ENCODE measurements at regions not wholly inside any gene's neighbourhood (a gene's known extent, or its start where the extent isn't known, plus 50 kb on each side); places are given as distances from the start of the nearest gene placed in this dataset.
A peak's percentile ranks its signal among the peaks of the same experiment; 100 is the strongest.

DNA sequence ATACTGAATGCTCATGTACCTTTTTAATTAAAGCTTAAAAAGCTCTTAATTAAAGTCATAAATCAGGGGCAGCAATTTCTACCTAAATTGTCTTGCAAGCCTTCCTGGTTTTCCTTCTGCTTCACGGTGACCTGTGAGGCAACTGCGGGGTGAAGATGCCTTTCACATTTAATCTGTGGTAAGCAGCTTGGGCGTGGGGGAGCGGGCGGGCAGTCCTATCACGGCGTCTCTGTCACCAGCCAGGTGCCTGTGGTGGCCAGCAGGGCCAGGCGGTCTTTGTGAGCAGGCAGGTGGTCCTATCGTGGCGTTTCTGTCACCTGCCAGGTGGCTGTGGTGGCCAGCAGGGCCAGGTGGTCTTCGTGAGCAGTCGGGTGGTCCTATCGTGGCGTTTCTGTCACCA, 269.2 kb upstream of the PPP2R2D start:
- no peak for DNase-seq (ENCODE audit: low spot score)

DNA sequence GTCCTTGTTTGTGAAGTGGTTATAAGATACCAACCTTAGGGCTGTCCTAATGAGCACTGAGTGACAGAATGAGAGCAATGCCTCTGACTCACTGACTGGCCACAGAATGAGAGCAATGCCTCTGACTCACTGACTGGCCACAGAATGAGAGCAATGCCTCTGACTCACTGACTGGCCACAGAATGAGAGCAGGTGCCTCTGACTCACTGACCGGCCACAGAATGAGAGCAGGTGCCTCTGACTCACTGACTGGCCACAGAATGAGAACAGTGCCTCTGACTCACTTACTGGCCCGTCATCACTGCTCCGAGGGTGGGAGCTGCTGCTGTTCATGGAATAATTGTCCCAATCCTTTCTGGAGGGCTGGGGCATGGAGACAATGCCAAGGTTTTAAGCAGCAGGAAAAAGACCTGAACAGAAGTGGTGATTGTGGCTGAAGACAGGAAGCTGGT, 265.2 kb upstream of the PPP2R2D start:
- DNase-seq (ENCODE audit: low spot score), result peak; percentile 26

DNA sequence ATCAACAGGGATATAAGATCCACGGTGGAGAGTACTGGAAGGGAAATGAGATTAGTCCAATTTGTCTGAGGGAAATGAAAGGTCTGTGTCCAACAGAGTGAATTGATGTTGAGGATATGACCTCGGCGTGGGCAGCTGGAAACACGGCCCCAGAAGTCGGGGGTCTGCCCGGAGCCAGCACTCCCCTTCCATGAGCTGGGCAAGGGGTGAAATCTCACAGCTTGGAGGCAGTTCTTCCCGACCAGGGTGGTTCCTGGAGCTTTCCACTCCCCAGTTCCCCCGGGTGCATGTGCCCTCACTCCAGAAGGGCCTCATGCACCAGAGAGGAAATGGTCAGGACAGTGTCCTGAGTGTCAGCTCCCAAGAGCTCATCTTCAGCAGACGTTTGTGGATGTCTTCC, 264.7 kb upstream of the PPP2R2D start:
- no peak for DNase-seq (ENCODE audit: low spot score)

DNA sequence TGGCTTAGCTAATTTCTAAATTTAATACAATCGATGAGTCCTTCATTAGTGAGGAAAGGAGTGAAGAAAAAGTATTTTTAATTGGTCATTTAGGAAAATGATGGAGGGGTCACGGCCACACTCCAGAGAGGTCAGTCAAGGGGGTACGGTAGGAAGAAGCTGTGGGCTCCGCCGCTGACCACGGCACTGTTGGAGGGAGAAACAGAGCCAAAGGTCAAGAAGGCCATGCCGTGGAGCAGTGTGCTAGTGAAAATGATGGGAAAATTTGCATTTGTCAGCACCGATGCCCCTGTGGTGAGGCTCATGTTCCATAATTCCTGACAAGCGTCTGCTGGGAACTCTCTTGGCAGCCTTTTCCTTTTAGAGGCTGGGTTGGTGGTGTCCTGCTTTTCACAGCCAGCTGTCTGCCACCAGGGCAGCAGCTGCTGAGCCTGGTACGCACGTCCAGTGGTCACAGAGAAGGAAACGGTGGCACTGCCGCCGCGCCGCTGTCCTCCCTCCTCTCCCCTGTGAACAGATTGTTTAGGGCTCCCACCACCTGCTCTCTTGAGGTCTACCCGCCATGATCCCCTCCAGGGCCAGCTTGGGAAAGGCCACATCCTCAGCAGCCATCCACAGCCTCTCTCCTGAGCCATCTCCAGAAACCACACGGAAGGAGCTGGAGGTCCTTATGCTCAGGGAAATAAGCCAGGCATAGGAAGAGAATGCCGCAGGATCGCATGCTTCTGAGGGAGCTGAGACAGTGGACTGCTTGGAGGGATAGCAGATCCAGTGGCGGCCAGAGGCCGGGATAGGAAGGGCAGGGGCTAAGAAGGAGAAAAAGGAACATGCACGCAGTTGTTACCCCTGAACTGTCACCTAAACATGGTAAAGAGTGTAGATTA, 263.7 kb upstream of the PPP2R2D start:
- DNase-seq (ENCODE audit: low spot score), result no peak

DNA sequence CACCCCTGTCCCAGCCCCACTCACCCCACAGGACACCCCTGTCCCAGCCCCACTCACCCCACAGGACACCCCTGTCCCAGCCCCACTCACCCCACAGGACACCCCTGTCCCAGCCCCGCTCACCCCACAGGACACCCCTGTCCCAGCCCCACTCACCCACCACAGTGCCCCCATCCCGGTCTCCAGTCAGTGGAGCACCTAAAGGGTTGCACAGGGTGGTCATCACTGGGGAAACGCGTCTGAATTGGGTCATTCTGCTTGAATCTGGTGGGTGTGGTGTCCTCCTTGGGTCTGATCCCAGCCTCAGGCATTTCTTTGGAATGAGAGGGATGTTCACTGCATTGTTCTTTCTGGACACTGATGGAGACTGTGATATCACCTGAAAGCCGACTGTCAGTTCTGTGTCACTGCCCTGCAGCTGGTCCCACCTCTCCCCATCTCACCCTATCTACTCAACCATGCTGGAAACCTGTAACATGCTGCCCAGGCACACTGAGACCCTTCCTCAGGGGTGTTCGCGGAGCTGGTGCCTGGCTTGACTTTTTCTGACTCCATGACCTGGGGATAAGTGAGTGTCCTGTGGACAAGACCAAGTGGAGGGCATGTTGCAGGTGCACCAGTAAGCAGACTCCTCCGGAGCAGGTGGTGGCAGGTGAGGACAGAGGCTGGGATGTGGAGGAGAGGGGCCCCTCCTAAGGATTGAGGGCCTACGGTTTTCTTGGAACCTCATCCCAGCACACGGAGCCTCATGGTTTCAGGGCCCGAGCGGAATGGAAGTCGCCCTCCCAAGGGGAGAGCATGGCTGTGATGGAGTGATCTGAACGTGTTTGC, 262.5 kb upstream of the PPP2R2D start:
- DNase-seq (ENCODE audit: low spot score), result no peak

DNA sequence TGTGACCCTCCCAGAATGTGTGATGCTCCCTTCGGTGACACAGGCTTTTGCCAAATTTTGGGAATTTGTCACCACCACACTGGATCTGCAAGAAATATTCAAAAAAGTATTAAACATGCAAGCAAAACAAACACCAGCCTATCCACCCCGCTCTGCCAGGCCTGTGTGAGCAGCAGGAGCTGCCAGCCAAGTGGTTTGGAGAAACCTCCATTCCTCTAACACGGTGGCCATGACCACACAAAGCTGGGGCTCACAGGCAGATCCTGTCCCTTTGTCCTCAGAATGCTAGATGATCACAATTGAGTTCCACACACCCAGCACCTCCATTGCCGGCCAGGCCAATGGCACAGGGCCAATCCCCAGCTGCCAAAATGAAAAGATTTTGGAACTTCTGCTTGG, 261.9 kb upstream of the PPP2R2D start:
- DNase-seq (ENCODE audit: low spot score), result no peak

DNA sequence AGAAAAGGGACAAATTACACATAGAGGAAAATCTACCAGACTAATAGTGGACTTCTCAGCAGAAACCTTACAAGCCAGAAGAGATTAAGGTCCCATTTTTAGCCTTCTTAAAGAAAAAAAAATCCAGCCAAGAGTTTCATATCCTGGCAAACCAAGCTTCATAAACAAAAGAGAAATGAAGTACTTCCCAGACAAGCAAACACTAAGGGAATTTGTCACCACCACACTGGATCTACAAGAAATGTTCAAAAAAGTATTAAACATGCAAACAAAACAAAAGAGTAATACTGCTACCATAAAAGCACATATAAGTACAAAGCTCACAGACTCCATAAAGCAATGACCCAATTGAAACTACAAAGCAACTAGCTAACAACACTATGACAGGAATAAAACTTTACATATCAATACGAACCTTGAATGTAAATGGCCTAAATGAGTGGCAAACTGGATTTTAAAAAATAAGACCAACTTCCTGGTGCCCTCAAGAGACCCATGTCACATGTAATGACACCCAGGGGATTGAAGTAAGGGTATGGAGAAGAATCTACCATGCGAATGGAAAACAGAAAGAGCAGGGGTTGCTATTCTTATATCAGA, 260.7 kb upstream of the PPP2R2D start:
- DNase-seq (ENCODE audit: low spot score), result no peak

DNA sequence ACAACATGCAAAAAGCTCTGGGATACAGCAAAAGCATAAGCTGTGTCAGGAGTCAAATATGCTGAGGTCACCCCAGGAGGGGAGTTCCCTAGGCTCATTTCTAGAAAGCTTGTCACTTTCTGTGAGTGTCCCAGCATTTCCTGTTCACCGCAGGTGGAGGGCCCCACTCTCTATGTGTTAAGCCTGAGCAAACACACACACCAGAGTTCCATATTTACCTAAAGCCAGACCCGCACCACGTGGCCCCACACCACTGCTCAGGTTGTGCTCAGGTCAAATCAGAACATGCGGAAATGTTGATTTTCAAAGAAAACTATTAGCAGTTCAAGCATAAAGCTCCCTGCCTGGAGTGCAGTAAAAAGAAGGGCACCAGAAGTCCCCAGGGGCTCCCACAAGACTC, 259.6 kb upstream of the PPP2R2D start:
- DNase-seq (ENCODE audit: low spot score), result no peak

DNA sequence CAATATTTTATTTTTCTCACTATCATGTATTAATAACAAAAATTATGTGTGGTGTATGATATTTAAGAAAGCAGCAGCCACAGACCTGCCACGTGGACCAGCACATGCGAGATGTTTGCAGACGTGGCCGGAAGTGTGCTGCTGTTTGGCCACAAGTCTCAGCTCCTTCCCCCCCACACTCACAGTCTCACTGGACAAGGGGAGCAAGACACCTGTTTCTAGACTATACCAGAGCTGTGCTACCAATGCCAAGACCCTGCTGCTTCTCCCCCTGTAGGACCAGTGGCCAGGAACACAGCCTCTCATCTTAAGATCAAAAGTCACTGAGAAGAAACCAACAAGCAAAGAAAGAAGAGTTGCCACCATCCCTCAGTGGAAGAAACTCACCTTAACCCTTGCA, 258.9 kb upstream of the PPP2R2D start:
- no peak for DNase-seq (ENCODE audit: low spot score)

DNA sequence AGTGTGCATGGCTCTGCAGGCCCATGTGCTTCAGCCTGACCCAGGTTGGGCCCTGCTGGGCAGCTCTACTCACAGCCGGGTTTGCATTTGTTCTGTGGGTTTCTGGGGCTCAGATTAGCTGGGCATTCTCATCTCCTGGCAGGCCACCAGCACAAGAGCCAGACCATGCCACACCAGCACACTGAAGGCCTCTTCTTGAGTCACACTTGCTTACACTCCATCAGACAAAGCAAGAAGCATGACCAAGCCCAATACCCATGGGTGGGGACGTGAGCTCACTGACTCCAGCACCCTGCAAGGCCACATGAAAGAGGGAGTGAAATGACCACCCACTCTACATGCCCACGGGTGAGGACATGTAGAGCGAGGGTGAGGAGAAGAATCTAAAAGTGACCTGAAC, 257.8 kb upstream of the PPP2R2D start:
- DNase-seq (ENCODE audit: low spot score), result no peak

DNA sequence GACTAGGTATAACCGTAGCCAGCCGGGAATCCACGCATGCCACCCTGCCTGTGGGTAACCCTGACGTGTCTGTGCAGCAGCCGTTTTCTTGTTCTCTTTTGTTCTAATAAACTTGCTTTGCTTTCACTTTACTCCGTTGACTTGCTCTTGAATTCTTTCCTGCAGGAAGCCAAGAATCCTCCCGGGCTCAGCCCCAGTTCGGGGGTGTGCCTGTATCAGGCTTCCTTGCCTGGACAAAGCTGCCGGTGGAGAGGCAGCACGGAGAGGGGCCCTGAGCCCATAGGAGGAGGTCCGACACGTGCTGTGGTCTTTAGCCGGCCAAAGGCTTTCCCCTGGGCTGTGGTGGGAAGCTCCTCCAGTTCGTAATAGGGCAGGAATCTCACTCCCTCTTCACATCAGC, 256.5 kb upstream of the PPP2R2D start:
- no peak for DNase-seq (ENCODE audit: low spot score)

DNA sequence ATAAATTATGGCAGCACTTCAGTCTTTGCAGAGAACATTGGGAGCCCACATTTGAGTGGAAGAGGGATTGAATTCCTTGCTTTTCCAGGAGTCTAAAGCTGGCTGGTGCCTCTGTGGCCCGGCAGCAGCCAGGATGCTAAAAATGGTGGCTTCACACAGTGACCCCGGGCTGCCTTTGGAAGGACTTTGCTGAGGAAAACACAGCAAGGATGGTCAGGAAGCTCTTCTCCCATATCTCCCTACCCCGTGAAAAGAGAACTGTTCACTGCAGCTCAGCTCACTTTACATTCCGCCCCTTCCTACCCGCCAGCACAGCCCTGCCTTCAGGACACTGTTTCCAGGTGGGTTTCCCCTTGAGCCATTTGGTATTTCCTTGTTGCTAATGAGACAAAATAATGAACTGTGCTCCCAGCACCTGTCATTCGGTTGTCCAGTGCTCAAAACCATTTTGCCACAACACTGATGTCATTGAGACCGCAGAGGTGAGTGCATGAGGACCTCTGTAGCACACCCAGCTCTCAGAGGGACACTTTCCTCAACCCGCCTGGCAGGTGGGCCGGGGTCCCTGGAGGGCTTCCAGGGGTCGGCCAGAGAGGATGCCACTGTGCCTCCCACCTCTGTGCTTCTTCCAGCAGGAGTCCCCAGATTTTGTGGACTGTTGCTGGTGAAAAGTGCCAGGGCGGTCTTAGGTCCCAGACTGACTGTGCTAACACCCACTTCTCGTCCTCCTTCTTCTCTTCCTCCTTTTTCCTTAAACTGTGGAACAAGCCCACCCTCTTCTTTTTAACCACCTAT, 255.7 kb upstream of the PPP2R2D start:
- DNase-seq (ENCODE audit: low spot score), result no peak

DNA sequence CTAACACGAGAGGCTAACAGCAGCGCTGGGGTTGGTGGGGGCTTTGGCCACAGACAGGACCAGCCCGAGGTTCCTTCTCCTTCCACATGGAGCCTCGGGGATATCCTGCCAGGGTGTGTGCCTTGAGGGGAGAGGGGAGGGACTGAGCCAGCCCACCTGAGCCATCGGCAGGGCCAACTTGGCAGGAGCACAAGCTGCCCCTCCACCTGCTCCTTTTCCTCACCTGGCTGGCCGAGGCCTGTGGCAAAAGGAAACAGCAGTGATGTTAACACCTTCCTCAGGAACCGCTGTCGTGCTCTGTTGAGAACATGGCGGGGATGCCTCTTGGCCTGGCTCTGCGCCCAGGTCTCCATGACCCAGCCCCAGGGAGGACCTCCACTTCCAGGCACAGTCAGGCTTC, 255.1 kb upstream of the PPP2R2D start:
- DNase-seq (ENCODE audit: low spot score), result no peak

DNA sequence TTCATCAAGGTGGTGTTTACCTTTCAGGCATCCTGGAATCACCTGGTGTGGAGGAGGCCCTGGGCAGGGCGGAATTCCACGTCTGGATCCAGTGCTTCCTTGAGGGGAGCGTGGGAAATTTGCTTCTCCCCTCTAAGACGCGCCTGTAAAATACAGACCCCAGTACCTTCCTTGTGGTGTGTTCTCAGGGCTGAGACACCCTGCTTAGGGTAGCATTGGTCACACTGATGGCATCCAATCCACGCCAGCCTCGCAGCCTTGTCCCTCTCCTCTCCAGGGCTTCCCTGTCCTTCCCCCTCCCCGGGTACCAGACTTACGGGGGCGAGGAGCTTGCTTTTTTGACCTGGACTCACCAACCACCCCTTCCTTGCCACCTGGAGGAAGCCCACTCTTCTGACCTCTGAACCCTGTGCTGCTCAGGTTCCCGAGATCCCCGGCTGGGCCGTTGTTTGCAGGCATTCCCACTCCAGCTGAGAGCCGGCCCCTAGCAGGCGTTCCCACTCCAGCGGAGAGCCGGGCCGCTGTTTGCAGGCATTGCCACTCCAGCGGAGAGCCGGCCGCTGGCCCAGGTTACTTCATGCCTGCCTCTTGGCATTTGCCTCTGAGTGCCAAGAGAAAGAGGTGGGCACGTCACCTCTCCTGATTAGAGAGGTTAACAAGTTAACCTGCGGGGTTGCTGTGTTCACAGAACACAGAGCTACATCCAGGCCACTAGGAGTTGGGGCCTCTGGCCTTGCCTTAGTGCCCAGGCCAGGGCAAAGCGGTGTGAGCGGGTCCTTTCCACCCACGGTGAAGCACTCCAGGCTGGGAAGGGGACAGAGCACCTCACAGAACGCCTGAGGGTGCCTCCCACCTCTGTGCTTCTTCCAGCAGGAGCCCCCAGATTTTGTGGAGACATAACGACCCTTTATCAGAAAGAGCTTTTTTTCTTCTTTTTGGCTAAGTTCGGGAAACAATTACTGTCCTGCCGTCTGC, 254.0 kb upstream of the PPP2R2D start:
- no peak for DNase-seq (ENCODE audit: low spot score)

DNA sequence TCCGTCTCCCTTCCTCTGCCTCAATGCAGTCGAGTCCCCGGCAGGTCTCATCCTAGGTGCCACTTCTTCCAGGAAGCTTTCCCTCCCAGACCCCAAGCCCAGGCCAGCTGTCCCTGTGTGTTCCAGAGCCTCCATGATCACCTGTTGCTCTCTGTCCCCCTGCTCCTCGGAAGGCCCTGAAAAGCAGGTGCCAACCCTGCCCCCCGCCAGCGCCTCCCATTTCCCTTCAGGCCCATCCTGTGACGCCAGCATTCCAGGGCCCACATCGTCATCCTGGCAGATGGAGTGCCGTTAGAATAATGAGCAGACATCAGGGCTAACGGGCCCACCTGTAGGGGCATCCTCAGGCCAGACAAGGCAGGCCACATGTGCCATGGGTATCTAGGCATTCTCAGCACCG, 253.0 kb upstream of the PPP2R2D start:
- DNase-seq (ENCODE audit: low spot score), result no peak

DNA sequence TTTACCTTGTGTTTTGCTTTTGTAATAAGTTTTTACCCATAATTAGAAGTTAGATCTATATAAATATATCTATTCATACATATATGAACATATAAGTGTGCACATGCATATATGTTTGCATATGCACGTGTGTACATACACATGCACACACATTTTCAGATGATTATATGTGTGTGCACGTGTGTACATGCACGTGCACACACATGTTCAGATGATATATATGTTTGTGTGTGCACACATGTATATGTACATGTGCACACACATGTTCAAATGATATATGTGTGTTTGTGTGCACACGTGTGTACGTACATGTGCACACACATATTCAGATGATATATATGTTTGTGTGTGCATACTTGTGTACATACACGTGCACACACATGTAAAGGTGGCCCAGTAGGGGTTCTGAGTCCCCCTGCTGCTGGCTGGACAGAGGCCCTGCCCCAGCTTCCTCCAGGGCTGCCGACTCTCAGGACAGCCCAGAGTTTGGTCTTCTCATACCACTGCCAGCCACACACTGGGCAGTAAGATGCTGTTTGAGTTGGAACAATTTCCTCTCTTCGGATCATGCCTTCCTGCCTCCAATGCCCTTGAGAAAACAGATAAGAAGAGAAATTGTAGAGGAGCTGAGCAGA, 252.3 kb upstream of the PPP2R2D start:
- no peak for DNase-seq (ENCODE audit: low spot score)

DNA sequence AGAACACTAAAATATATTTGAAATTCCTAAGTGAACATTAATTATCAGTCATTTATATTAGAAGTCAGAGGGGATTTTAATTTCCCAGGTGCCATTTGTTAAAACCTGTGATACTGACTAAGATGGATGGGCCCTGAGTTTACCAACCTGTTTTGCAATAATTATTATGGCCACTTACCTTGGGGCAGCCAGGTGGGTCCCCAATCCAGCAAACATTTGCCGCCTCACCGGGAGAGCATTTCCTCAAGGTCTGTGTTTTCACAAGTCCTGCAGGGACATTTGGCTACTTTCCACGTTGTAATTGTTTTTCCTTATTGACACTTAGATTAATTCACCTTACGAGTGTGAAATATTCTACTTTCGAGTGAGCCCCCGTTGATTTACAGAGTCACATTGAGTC, 251.2 kb upstream of the PPP2R2D start:
- DNase-seq (ENCODE audit: low spot score), result no peak

DNA sequence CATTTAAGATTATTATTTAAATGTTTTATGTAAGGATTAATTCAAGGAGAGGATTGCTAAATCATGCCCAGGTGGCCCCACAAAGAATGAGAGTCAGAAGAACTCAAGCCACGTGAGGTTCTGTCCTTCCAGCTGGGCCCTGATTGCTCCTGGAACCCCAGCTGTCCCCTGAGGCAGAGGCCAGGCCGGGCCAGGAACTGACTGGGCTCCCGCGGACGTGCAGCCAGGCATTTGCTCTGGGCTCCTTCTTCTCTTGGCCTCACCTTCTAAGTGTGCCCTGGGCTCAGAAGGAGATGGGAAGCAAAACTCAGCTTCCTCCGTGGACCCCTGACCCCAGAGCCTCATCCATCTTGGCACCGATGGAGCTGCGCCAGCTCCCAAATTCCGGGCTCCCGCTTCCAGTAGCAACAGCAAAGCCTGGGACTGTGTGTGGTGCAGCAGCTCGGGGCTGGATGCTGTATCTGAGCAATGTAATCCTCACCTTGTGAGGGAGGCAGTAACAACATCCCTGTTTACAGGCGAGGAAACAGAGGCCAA, 250.6 kb upstream of the PPP2R2D start:
- no peak for DNase-seq (ENCODE audit: low spot score)

DNA sequence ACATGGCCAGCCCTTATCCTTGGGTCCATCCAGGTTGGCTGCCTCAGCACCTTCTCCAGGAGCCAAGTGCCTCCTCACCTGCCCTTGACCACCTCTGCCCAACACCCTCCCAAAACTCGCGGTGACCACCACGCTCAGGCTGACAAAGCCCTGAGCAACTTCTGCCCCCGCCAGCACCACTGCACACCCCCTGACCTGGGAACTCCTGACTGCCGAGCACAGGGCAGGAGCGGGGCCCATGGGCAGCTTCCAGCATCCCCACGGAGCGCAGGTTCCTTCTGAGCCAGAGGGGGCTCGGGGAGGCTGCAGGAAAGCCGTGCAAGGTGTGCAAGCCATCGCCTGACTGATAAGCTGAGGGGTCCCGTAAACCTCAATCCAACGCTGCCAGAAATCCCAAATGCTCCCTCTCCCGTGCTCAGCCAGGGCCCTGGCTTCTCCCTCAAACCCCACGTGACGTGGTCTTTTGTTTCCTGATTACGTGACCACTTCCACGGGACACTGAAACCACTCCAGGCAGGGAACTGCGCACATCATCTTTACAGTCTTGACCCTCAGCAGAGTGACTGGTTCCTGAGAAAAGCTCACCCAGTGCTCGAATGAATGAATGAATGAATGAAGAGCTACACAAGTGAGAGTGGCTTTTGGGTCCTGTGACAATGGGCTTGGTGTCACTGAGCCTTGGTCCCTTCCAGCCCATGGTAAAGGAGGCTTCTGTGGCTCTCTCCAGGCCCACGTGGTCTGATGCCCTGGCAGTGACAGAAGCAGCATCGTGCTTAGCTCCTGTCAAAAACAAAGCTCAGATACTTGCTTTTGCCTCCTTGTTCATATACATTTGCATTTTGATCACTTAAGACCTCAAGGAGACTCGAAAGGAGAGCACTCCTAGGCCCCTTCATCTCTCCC, 249.8 kb upstream of the PPP2R2D start:
- no peak for DNase-seq (ENCODE audit: low spot score)

All from H4 (cell line).